ENCODE measurements at regions not wholly inside any gene's neighbourhood (a gene's known extent, or its start where the extent isn't known, plus 50 kb on each side); places are given as distances from the start of the nearest gene placed in this dataset.
"Not testable (repeated sequence)": the region's sequence is repeated elsewhere in the genome, so short reads cannot be mapped to it uniquely, and the experiment has no call there.

DNA sequence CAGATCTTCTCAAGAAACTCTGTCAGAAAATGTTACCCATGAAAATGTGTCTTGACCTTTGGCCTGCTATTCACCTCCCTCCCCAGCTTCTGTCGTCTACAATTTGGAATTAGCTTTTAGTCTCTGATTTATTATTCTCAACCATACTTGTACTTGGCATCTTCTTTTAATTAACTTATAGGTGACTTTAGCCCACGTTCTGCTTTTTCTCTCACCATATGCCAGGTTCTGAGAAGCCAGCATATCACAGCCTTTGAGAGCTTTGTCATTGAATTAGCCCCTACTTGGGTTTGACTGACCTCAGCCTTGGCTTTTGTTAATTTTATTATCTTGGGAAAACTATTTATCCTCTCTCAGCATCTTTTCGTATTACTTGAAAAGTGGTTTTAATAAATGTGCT is 355.9 kb downstream of the OXSM start:
- no peak overlapping the region for H3K27ac ChIP-seq
- TF ChIP-seq, protein P1, sequence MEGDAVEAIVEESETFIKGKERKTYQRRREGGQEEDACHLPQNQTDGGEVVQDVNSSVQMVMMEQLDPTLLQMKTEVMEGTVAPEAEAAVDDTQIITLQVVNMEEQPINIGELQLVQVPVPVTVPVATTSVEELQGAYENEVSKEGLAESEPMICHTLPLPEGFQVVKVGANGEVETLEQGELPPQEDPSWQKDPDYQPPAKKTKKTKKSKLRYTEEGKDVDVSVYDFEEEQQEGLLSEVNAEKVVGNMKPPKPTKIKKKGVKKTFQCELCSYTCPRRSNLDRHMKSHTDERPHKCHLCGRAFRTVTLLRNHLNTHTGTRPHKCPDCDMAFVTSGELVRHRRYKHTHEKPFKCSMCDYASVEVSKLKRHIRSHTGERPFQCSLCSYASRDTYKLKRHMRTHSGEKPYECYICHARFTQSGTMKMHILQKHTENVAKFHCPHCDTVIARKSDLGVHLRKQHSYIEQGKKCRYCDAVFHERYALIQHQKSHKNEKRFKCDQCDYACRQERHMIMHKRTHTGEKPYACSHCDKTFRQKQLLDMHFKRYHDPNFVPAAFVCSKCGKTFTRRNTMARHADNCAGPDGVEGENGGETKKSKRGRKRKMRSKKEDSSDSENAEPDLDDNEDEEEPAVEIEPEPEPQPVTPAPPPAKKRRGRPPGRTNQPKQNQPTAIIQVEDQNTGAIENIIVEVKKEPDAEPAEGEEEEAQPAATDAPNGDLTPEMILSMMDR (conservative IDR thresholded peaks at IDR 0.05) = no peak
- no peak for TF ChIP-seq ZFX (IDR thresholded peaks at IDR 0.05)

DNA sequence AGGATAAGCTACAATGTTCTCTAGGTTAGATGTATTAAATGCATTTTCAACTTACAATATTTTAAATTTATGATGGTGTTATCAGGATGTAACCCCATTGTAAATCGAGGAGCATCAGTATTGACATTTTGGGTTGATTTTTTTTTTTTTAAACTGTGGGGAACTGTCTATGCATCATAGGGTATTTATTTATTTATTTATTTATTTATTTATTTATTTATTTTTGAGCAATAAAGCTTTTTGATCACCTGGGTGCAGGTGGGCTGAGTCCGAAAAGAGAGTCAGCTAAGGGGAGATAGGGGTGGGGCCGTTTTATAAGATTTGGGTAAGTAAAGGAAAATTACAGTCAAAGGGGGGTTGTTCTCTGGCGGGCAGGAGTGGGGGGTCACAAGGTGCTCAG is 367.5 kb downstream of the OXSM start:
- not testable (repeated sequence) for H3K27ac ChIP-seq

DNA sequence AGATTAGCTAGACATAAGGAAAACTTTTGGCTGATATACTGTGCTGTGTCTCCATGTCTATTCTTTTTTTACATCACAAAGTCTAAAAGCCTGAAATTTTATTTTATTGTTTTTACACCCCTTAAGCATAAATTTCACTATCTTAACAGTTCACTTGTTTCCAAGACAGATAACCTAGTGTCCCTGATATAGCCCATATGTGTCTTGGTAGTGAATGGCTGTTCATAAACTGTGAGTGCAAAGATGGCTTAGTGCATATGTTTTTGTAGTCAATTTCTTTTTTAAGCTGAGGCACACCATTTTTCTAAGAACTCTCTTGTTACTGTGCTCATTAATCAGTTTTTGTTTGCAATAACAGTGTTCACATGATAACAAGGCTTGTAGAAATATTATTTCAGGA is 381.1 kb downstream of the OXSM start:
- H3K27ac ChIP-seq = no peak overlapping the region
- TF ChIP-seq, protein P1 (conservative IDR thresholded peaks at IDR 0.05) = no peak
- no peak for TF ChIP-seq ZFX (IDR thresholded peaks at IDR 0.05)

DNA sequence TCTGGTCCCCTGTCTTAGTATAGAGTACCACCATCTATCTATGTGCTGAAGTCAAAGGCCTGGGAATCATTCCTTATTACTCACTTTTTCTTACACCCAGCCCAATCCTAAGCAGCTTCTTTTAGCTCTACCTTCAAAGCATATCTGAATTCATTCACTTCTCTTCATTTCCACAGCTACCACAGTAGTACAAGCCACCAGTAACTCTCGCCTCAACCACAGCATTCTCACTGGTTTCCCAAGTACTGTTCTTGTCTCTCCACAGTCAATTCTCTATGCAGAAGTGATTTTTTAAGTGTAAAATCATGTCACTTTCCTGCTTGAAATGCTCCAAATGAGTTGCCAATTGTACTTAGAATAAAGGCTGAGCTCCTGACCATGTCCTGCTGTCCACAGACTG is 401.7 kb downstream of the OXSM start:
- no peak overlapping the region for H3K27ac ChIP-seq
- no peak for TF ChIP-seq ZFX (IDR thresholded peaks at IDR 0.05)
- TF ChIP-seq, protein P1 (conservative IDR thresholded peaks at IDR 0.05) = no peak

DNA sequence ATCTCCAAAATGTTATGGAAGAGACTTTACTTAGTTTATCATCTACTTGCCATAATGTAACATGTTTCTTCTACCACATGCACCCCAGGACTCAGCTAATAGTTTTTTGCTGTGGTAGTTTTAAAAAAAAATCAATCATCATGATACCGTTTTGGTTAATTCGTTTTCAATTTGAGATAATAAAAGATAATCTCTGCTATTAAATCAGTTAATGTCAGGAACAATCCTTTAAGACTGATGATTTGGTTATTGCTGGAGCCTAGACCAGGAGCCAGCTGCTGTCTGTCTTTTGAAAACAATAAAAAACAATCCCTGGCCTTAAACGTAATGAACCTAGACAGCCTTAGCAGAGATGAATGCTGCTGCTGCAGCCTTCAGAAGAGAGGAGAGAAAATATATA is 403.7 kb downstream of the OXSM start:
- no peak overlapping the region for H3K27ac ChIP-seq
- no peak for TF ChIP-seq ZFX (IDR thresholded peaks at IDR 0.05)
- TF ChIP-seq, protein P1 (conservative IDR thresholded peaks at IDR 0.05) = no peak

DNA sequence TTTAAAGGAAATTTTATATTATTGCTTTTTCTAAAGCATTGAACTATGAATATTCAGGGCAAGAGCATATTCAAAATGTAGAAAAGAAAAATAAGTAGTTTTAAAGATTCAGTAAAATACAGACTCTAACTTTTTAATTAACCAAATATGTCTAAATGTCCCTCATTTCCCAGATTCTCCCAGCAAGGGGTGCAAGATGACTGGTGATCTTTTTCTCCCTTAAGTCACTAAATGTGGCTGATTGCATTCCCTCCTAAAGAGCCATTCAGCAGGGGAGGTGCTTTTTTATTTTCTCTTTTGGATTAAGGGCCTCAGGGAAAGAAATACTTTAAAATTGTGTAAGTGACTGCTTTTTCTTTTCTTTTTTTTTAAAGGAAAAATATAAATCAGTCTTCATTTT is 406.9 kb downstream of the OXSM start:
- H3K27ac ChIP-seq = no peak overlapping the region
- TF ChIP-seq, protein P1 (conservative IDR thresholded peaks at IDR 0.05) = no peak
- TF ChIP-seq ZFX (IDR thresholded peaks at IDR 0.05) = no peak

DNA sequence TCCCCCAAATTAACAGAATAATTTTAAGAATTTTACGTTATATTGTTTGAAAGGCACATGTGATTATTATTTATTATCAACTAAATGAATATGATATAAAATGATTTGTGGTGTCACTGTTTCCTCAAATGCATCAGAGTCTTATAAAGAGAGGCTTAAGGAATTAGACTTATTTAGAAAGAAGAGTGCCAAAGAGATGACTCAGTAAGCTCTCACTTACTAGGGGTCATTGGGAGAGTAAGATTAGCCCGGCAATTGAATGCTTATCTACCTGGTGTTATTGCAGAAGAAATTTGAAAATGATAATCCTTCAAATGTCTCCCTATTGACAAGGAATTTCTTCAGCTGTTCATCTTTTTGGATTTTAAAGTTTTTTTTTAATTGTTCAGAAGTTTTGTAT is 408.7 kb downstream of the OXSM start:
- no peak overlapping the region for H3K27ac ChIP-seq
- TF ChIP-seq, protein P1 (conservative IDR thresholded peaks at IDR 0.05) = no peak
- no peak for TF ChIP-seq ZFX (IDR thresholded peaks at IDR 0.05)

DNA sequence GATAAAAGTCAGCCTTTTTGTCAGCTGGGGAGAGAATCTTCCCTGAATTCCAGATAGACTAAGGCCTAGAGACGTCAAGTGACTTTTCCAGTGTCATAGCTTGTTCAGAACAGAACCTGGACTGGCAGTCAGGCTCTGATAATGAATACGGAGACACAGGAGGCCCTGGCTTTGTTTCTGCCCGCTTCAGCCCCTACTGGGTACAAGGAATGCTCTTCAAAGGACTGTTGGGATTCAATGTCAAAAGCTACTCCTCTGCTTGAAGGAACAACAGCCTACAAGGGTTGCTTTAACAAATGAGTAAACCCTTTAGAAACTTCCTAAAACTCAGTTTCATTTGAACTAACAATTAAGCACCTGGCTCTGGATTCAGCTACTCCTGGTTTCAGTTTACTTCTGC is 412.3 kb downstream of the OXSM start:
- H3K27ac ChIP-seq = no peak overlapping the region
- TF ChIP-seq, protein P1 (conservative IDR thresholded peaks at IDR 0.05) = no peak
- no peak for TF ChIP-seq ZFX (IDR thresholded peaks at IDR 0.05)
